ENCODE measurements at regions not wholly inside any gene's neighbourhood (a gene's known extent, or its start where the extent isn't known, plus 50 kb on each side); places are given as distances from the start of the nearest gene placed in this dataset.

GRCh38 chr7:125033506-125033905 is 103.9 kb upstream of the POT1 start:
- DNase-seq = no peak

DNA sequence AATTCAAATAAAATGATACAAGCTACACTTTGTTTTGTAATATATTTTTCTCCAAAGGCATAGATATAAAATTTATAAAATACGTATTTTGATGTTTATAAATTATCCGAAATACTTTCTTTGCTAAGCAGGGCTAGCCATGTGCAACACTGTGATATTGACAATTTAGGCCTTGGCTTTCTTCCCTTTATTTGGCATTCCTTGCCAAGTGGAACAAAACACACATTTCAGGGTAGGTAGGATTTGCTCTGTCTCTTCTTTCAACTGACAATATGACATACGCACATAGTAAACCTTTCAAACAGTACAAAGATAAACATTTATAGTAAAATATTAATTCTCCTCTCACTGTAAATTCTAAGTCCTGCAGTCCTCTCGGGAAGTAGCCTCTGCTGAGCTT is 103.3 kb upstream of the POT1 start:
- no peak for DNase-seq

DNA sequence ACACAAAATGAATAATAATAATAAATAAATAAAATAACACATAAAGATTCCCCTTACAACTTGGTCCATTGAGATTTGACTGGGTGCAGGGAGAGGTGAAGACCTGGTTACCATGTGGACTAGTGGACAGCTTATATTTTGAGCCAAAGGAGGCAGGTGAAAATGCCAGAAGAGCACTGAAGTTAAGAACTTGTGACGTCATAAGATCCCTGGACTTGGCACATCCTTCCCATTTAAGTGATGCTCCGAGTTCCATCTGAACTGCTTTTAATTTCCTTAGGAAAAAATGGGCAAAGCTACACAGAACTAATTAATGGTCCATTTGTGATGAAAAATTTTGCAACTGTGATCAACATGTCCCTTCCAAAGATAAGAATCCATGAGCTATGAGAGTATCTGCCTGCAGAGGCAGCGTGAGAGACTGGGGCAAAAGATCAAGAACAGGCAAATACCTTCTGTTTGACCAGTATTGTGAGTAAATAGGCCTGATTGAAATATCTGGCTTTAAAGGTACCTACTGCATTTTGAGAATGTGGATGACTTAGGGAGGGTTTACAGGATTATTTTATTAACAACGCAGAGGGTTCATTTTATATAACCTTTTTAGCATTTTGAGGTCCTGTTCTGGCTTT is 101.2 kb upstream of the POT1 start:
- no peak for DNase-seq

DNA sequence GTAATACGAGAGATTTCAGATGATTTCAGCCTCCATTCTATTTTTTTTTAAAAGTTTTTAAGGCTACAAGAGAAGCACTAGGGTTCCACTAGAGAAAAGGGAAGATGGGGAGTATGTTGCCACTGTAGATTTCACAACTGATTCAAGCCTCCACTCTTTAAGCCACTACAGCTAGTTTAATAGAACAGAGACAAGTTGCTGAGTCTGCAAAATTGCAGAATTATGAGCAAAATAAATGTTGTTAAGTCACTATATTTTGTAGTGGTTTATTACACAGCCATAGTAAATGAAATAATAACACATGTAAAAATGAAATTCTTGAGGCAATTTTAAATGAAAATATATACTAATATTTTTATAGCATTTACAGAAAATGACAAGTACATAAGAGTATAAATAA is 96.0 kb upstream of the POT1 start:
- DNase-seq = no peak

DNA sequence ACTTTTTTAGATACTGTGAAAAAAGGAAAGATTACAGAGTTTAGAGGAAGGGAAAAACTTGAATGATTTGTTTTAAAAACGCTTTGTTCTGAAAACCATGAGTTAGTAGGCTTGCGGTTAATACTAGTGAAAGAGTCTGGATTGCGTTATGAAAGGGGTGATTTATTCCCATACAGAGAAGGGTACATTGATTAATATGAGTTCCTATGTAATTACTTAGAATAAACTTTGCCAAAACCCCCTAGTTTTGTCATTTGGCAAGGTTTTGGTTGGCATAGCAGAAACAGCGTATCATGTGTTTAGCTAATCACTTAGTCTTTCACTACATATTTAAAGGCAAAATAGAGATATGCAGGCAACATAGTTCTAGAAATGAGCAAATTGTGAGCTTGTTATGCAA is 91.2 kb upstream of the POT1 start:
- DNase-seq = no peak

DNA sequence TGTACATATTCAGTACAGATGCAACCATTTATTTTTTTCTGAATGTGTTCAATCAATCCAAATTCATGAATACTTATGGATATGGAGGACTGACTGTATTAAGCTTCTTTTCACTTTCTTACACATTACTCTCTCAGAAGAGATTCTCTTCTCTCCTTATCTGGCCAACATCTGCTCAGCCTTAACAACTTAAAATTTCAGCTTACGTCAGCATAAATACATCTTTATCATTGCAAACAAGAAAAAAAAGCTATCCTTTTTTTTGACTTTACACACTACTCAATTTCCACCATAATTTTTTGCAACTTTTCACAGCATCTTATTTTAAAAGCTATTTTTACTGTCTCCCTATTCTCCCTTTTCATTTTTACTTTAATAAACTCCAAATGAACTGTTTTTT is 80.9 kb upstream of the POT1 start:
- no peak for DNase-seq

DNA sequence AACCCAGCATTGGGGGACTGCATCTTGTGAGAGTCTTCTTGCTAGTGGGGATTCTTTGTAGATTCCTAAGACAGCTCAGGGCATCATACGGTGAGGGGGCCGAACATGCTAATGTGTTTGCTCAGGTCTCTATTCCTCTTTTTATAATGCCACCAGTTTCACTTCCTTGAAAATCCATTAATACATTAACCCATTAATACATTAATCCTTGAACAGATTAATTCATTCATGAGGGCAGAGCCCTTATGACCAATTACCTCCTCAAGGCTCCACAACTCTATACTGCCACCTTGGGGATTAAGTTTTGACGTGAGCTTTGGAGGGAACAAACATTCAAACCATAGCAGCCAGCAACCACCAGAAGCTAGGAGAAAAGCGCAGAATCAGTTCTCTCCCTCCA is 67.2 kb upstream of the POT1 start:
- no peak for DNase-seq

DNA sequence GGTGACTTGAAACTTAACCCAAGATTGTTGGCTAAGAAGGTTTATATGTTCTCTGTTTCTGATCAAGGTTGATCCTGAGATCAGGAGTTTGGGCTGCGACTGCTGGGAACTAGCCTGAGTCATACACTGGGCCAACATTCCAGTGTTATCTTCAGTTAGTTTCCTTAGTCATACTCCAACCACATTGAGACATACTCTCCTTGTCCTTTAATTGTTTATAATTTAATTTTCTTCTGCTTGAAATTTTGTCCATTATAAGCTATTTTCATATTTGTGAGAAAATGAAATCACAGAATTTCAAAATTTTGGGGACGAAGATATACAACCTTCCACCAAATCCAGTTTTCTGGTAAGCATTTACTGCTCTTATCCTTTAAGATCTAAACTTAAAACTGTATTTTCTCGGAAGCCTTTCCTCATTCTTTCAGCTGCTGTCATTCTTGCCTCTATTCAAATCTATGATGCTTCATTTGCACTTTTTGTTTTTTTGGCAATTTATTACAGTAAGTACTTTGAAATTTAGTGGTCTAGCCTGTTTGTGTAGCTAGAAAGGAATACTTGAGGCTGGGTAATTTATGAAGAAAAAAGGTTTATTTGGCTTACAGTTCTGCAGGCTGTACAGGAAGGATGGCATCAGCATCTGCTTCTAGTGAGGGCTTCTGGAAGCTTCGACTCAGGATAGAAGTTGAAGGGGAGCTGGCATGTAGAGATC is 63.4 kb upstream of the POT1 start:
- DNase-seq = no peak

DNA sequence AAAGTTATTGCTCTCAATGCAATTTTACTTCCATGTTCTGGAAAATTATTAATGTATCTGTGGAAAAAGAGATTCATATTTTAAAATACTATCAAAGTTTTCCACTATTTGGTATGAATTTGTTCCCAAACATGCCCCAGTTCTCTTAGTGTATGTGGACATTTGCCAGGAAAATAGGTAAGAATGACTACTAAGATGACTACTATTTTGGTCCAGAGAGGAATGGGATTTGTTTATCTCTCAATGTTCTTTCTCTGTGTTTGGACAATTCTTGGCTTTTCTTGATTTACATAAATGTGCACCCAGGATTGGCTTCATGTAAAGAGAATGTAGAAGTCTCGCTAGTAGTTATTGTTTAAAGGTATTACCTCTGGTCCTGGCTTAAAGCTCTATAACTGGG is 60.3 kb upstream of the POT1 start:
- no peak for DNase-seq

All from muscle of arm (tissue), 1 donor.